OCI-LY1 (cell line): ENCODE measurements at regions not wholly inside any gene's neighbourhood (a gene's known extent, or its start where the extent isn't known, plus 50 kb on each side); places are given as distances from the start of the nearest gene placed in this dataset.

Experiments used
- H2AFZ ChIP-seq: fragments of 200-600 bp; sonication (generic), shearing (Covaris generic); 2 replicates; pipeline ENCODE4 v1.6.0; 2014; ENCODE audit warnings: antibody characterized with exemption, mild to moderate bottlenecking, low read length
- H3F3A ChIP-seq: fragments of 200-600 bp; sonication (generic), shearing (Covaris generic); 2 replicates; pipeline ENCODE4 v1.6.0; 2014; ENCODE audit warnings: mild to moderate bottlenecking, antibody characterized with exemption, low read length, moderate library complexity; ENCODE audit not compliant: insufficient read depth
- H3K27ac ChIP-seq: fragments of 200-600 bp; sonication (generic); 2 replicates; pipeline ENCODE4 v1.5.1; 2014; ENCODE audit warnings: low read length, mixed run types, mild to moderate bottlenecking, low read depth; ENCODE audit not compliant: poor library complexity, severe bottlenecking
- H3K27me3 ChIP-seq: fragments of 200-600 bp; sonication (generic); 2 replicates; pipeline ENCODE4 v1.6.0; 2014; ENCODE audit warnings: antibody characterized with exemption, mild to moderate bottlenecking, low read length, moderate library complexity; ENCODE audit not compliant: insufficient read depth
- H3K36me3 ChIP-seq: fragments of 200-600 bp; sonication (generic); 2 replicates; pipeline ENCODE4 v1.6.1; 2014; ENCODE audit warnings: mild to moderate bottlenecking, antibody characterized with exemption, low read length, moderate library complexity, mixed read lengths; ENCODE audit not compliant: insufficient read depth
- H3K4me1 ChIP-seq: fragments of 200-600 bp; sonication (generic); 2 replicates; pipeline ENCODE4 v1.5.1; 2014; ENCODE audit warnings: mild to moderate bottlenecking, low read length, moderate library complexity; ENCODE audit not compliant: insufficient read depth, severe bottlenecking
- H3K4me2 ChIP-seq: fragments of 200-600 bp; sonication (generic), shearing (Covaris generic); 2 replicates; pipeline ENCODE4 v1.6.1; 2014; ENCODE audit warnings: low read length
- H3K4me3 ChIP-seq: fragments of 200-600 bp; sonication (generic); 2 replicates; pipeline ENCODE4 v1.5.1; 2014; ENCODE audit warnings: low read length, low read depth, mild to moderate bottlenecking, mixed read lengths; ENCODE audit not compliant: poor library complexity, severe bottlenecking
- H3K79me2 ChIP-seq: fragments of 200-600 bp; shearing (Covaris generic); 2 replicates; pipeline ENCODE4 v1.6.1; 2016; ENCODE audit warnings: mixed run types, low read length, mixed read lengths; ENCODE audit not compliant: insufficient read depth
- H3K9ac ChIP-seq: fragments of 200-600 bp; sonication (generic), shearing (Covaris generic); 2 replicates; pipeline ENCODE4 v1.6.1; 2014; ENCODE audit warnings: mild to moderate bottlenecking, low read length, mixed read lengths
- H3K9me2 ChIP-seq: fragments of 200-600 bp; sonication (generic), shearing (Covaris generic); 2 replicates; pipeline ENCODE4 v1.6.1; 2014; ENCODE audit warnings: low read depth, mild to moderate bottlenecking, low read length, mixed read lengths
- H3K9me3 ChIP-seq: fragments of 200-600 bp; shearing (Covaris generic); 2 replicates; pipeline ENCODE4 v1.6.1; 2014; ENCODE audit warnings: low read length, mixed read lengths
- H4K20me1 ChIP-seq: fragments of 200-600 bp; sonication (generic), shearing (Covaris generic); 2 replicates; pipeline ENCODE4 v1.6.0; 2016; ENCODE audit warnings: mild to moderate bottlenecking, low read length; ENCODE audit not compliant: insufficient read depth
- EZH2 ChIP-seq: fragments of 200-600 bp; sonication (generic), shearing (Covaris generic); IDR thresholded peaks from 2 replicates; pipeline ENCODE4 v1.8.0; 2017; ENCODE audit warnings: borderline replicate concordance, mixed run types, mild to moderate bottlenecking, antibody characterized with exemption, low read length, moderate library complexity, mixed read lengths
- TF ChIP-seq, protein P1 (sequence below): fragments of 200-600 bp; sonication (generic), shearing (Covaris generic); IDR thresholded peaks from 2 replicates; pipeline ENCODE4 v1.5.1; 2017; ENCODE audit warnings: mild to moderate bottlenecking, antibody characterized with exemption, low read length, moderate library complexity, mixed read lengths

DNA sequence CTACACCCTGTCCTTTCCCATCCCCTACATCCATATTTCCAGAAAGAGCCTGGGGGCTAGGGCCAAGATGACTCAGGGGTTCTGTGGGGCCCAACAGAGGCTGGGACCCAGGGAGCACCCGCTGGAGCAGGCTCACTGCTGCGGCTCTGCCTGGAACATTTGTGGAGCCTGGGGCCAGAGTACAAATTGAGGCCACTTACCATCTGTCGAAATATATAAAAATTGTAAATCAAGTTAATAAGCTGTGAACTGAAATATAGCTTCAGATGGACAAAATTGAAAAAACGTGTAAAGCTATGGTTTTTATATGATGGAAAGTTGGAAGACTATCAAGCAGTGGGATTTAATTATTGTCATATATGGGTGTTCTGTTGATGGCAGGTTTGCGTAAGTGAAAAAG is 82.9 kb upstream of the ATXN1 start:
- Histone ChIP-seq H3K9ac (no peak overlapping the region), H3K4me1 (no peaks in the 10 kb centered on the region), H3K27me3 (no peaks in the 10 kb centered on the region), H2AFZ (no peak overlapping the region), H3K4me3 (no peak overlapping the region), H3K36me3 (no peaks in the 10 kb centered on the region), H3K9me3 (no peaks in the 10 kb centered on the region), H4K20me1 (no peaks in the 10 kb centered on the region), H3K4me2 (no peak overlapping the region), H3F3A (no peaks in the 10 kb centered on the region), H3K9me2 (no peaks in the 10 kb centered on the region), H3K27ac (no peak overlapping the region), H3K79me2 (no peaks in the 10 kb centered on the region)
- no peak for TF ChIP-seq EZH2
- TF ChIP-seq, protein P1, sequence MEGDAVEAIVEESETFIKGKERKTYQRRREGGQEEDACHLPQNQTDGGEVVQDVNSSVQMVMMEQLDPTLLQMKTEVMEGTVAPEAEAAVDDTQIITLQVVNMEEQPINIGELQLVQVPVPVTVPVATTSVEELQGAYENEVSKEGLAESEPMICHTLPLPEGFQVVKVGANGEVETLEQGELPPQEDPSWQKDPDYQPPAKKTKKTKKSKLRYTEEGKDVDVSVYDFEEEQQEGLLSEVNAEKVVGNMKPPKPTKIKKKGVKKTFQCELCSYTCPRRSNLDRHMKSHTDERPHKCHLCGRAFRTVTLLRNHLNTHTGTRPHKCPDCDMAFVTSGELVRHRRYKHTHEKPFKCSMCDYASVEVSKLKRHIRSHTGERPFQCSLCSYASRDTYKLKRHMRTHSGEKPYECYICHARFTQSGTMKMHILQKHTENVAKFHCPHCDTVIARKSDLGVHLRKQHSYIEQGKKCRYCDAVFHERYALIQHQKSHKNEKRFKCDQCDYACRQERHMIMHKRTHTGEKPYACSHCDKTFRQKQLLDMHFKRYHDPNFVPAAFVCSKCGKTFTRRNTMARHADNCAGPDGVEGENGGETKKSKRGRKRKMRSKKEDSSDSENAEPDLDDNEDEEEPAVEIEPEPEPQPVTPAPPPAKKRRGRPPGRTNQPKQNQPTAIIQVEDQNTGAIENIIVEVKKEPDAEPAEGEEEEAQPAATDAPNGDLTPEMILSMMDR, result no peak

DNA sequence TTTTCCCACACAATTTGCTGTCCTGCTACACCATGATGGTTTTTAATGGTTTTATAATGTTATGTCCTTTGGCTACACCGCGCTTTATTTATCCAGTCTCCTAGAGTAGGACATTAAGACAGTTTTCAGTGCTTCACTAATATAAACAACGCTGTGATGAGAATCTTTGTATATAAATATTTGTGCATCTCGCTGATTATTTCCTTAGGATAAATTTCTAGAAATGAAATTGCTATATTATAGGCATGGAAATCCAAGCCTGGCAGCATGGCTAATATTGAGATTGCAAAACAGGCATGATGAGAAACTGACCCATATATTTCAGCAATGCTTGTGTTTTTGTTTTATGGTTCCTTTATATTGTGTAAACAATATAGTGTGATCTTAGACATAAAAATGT is 81.4 kb upstream of the ATXN1 start:
- H3K4me1 ChIP-seq, result no peaks in the 10 kb centered on the region
- H3K4me3 ChIP-seq, result no peak overlapping the region
- H3K27ac ChIP-seq, result no peak overlapping the region
- no peaks in the 10 kb centered on the region for H3K9me2 ChIP-seq
- TF ChIP-seq EZH2, result no peak
- TF ChIP-seq, protein P1, result no peak
- no peaks in the 10 kb centered on the region for H3K27me3 ChIP-seq
- no peaks in the 10 kb centered on the region for H3K9me3 ChIP-seq
- H3K4me2 ChIP-seq, result no peak overlapping the region
- no peaks in the 10 kb centered on the region for H3K36me3 ChIP-seq
- H3K9ac ChIP-seq, result no peak overlapping the region
- H2AFZ ChIP-seq, result no peak overlapping the region
- H3K79me2 ChIP-seq, result no peaks in the 10 kb centered on the region
- no peaks in the 10 kb centered on the region for H3F3A ChIP-seq
- no peaks in the 10 kb centered on the region for H4K20me1 ChIP-seq

DNA sequence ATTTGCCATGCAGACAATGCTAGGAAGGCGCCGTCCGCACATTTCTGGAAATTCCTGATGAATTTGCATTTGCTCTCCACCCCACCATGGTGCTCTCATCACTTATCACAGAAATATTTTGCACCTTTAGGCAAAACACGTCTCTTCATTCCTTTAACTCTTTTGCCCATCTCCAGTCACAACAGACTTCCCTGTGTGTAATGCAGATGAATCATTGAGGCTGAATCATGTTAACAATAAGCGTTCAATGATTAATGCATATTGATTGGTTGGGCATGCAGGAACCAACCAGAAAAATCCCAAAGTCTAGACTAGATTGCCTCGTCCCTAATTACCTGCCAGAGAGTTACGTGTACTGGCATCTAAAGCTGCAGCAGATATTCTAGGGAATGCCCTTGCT is 80.0 kb upstream of the ATXN1 start:
- H3K79me2 ChIP-seq, result no peaks in the 10 kb centered on the region
- TF ChIP-seq, protein P1, result no peak
- TF ChIP-seq EZH2, result no peak
- H3F3A ChIP-seq, result no peaks in the 10 kb centered on the region
- H3K27ac ChIP-seq, result no peak overlapping the region
- no peaks in the 10 kb centered on the region for H3K27me3 ChIP-seq
- H4K20me1 ChIP-seq, result no peaks in the 10 kb centered on the region
- H3K4me1 ChIP-seq, result no peaks in the 10 kb centered on the region
- no peaks in the 10 kb centered on the region for H3K9me2 ChIP-seq
- H2AFZ ChIP-seq, result no peak overlapping the region
- no peak overlapping the region for H3K4me2 ChIP-seq
- H3K4me3 ChIP-seq, result no peak overlapping the region
- H3K9ac ChIP-seq, result no peak overlapping the region
- no peaks in the 10 kb centered on the region for H3K9me3 ChIP-seq
- no peaks in the 10 kb centered on the region for H3K36me3 ChIP-seq
